Esophagus muscularis mucosa (tissue), 4 donors: ENCODE measurements at regions not wholly inside any gene's neighbourhood (a gene's known extent, or its start where the extent isn't known, plus 50 kb on each side); places are given as distances from the start of the nearest gene placed in this dataset.

ENCODE experiments used
- CTCF ChIP-seq, 3 experiments: fragments of 200-600 bp in 2 of 3; fragments of 450-650 bp in 1 of 3; sonication (generic) in 2 of 3; IDR thresholded peaks; one replicate each; pipeline ENCODE4 v1.5.1; 2017 to 2019; ENCODE audit warnings: antibody characterized with exemption in 3 of 3, mild to moderate bottlenecking in 2 of 3, moderate library complexity in 1 of 3
- EP300 ChIP-seq: sonication (generic); formaldehyde crosslinking; IDR thresholded peaks from one replicate; pipeline ENCODE4 v1.6.1; 2017; ENCODE audit warnings: antibody characterized with exemption
- POLR2A ChIP-seq: fragments of 450-650 bp; IDR thresholded peaks from one replicate; pipeline ENCODE4 v1.6.1; 2017; ENCODE audit warnings: antibody characterized with exemption, moderate library complexity, mild to moderate bottlenecking, low read depth
- POLR2AphosphoS5 ChIP-seq, 2 donors: sonication (generic); formaldehyde crosslinking; IDR thresholded peaks; one replicate each; pipeline ENCODE4 v1.6.1; 2017; ENCODE audit warnings: antibody characterized with exemption in 2 of 2

GRCh38 chr6:106892186-106892585, 82.3 kb downstream of the CD24 start:
- no peak for TF ChIP-seq POLR2AphosphoS5 (IDR thresholded peaks at IDR 0.05)
- TF ChIP-seq POLR2A = no peak
- no peak for TF ChIP-seq CTCF (IDR thresholded peaks at IDR 0.05)
- no peak for TF ChIP-seq EP300
